Daoy (cell line): ENCODE measurements at regions not wholly inside any gene's neighbourhood (a gene's known extent, or its start where the extent isn't known, plus 50 kb on each side); places are given as distances from the start of the nearest gene placed in this dataset.

Experiments used
- DNase-seq: peaks from one replicate; pipeline ENCODE4 v3.0.0-alpha.2; 2015; ENCODE audit warnings: low read depth

DNA sequence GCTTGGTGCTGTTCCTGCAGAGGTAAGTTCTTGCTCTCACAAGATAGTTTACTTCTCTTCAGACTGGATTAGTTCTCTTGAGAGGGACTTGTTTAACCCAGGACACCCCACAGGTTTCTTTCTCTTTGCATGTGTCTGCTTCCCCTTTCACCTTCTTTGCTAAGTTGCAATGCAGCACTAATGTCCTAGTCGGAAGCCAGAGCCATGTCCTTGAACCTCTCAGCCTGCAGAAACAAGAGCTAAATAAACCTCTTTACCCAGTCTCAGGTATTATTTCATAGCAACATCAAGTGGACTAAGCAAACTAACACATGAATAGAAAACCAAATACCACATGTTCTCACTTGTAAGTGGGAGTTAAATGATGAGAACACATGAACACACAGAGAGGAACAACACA, 915.2 kb downstream of the NSUN3 start:
- no peak for DNase-seq

DNA sequence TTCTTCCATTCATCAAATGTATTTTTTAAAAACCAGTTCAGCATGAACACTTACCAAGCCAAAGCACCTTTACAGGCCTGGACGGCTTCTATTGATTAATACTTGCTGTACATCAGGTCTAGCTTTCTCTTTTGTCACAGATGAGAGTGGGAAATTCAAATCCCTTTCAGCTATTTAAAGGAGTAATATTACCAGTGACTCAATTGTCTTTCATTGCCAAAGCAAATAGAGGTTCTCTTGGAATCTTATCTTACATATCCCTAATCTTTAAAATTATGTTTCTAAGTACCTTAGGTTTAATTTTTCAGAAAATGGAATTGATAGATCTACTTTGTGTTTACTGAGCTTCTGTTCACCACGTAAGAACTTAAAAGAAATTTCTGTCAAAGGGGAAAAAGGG, 922.9 kb downstream of the NSUN3 start:
- DNase-seq = no peak

DNA sequence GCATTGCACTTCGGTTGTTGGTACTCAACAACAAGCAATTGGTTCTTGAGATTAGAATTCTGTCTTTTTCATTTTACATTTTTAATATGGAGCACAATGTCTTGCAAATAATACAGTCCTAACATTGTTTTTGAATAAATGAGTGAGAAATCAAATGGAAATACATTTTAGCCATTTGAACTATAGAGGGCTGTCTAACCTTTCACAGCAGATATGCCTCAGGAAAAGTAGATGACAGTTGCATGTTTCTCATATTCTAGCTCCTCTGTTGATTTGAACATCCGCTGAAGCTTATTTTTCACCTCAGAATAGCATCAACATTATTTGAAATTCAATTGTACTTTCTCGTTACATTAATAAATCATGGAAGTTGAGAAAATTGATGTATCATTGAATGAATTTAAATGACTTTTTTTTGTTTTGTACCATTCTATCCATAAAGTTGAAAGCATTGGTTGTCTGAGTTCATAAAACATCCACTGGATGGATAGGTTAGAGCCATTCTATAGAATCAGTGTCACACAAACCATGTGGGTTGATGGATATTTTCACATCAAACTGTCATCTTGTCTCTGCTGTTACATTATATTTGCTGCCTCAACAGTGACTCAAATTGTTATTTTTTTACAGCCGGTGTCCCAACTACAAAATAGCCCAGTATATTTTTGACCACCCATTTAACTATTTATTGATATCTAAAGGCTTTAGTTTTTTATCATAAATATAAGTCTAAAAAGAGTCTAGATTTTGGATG, 928.3 kb downstream of the NSUN3 start:
- DNase-seq = no peak

DNA sequence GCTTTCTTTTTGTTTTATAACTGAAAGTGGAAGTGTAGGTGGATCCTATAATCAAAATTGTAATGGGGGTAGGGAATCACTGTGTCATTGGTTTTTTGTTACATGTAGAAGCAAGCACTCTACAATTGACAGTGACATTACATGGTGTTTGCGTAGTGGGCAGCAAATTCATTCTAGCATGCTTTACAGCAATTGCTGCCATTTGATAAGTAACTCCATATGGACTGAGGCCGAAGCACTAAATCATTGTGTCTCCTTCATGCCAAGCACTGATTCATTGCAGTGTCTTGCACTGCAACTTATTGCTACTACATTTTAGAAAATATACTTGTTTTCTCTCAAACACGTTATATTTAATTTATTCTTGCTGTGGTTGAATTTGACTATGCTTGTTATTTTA, 933.9 kb downstream of the NSUN3 start:
- DNase-seq = no peak

DNA sequence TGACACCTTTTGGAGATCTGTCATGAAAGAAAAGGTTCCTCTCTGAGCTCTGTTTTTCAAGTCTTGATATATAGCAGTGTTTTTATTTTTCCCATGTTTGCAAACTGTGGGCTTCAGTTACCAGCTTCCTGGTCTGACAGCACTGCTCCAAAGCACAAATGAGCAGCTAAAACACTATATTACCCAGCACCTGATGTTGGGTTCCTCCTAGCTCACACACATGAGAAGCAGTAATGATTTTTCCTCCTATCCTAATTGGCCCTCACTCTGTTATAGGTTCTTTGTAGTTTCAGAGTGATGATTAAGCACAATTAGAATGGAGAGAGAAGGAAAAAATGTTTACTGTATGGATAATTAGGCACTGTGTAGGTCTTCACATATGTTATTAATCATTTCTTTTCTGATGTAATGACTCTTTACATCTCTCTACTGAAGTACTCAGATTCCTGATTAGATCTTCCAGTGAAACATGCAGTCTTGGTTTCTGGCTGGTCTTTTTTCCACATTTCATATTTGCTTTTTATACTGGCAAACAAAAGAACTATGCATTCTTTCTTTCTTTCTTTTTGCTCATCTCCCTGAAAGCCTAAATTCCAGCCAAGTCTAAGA, 939.7 kb downstream of the NSUN3 start:
- no peak for DNase-seq

DNA sequence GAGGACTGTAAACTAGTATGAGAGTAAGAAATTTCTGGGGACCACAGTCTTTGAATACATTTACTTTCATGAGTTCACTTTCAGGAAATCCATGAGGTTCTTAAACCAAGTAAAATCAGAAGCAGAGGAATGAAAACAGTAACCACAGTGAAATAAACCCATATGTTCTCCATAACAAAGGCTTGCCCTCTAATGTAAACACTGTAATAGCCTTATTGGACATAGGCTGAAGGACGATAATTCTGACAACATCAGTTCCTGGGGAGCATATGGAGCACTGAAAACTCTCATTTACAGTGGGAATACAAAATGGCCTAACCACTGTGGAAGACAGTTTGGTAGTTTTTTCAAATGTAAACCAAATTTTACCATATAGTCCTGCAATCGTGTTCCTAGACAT, 965.8 kb downstream of the NSUN3 start:
- DNase-seq = no peak

DNA sequence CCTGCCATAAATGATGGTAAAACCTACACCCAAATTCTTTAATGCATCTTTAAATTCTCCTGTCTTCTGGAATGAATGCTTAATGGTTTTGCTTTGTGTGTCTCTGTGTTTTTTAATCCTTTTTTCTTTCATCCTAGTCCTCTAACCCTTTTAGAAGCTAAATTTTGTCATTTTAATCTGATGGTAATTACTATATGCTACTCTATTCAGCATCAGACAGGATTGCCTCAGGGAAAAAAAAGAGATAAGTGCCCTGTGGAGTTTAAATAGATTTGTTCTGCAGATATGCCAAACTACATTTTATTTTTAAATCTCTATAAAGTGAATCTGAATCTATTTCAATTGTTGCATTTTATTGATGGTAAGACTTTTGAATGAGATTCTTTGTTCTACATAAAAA, 966.8 kb downstream of the NSUN3 start:
- no peak for DNase-seq

DNA sequence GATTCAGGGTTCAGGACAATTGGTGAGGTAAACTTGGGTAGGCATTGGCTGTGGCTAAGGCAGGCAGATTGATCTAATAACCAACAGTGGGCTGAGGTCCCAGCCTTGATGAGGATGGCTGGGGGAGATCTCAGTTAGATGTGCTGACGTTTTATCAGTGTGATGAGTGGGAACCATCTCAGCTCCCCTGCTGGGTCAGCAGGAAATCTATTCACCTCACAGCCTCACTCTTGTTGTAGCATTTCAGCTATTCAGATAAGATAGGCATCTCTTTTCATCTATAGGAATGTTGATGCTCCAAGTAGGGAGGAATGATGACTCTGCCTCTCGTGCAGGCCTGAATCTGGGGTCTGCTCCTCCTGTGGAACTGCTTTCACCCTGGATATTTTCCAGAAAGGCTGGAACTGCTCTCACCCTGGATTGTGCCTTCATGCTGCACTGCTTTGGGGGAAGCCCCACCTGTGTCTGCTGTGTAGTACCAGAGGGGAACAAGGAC, 973.7 kb downstream of the NSUN3 start:
- DNase-seq = no peak

DNA sequence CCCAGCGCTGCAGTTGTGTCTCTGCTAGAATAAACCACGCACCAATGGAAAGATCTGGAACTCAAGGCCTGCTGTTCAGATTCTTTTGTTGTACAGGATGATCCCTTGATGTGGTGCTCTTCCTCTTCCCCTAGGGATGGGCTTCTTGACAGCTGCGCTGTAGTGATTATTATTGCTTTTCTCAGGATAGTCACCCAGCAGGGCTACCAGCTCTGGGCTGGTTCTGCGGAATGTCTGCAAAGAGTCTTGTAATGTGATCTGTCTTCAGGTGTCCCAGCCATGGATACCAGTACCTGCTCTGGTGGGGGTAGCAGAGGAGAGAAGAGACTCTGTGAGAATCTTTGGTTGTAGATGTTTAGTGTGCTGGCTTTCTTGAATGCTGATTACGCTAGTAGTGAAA, 974.2 kb downstream of the NSUN3 start:
- DNase-seq = no peak

DNA sequence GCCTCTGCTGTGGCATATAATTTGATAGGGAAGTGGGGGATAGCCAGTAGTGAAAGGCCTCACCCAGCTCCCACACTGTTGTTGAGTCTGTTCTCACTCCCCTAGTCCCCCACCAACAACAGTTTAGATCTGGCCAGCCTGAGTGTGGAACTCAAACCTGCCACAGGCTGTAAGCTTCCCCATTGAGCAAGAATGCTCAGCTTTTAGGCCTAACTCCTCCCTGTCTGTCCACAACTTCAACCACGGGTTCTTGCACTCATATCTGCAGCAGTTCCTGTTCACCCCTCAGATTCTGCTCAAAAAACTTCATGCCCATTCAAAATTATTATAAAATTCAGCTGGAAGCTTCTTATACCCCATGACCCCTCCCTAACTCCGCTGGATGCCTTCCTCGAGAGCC, 975.1 kb downstream of the NSUN3 start:
- no peak for DNase-seq

DNA sequence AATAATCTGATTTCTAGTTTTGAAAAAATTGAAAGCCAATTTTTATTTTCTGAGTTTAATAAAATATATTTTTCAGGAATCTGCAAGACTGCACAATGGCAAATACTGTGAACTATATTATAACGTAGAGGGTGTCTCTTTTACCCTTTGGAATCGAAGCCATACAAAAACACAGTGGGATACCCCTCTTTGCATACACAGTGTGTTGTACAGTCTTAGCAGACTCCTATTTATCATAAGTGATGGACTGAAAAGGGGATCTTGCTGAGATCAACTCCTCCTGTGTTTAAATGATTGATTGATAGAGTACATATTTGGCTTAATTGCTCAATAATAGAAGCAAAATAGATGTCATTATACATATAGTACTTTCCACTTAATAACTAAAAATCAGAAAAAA, 981.2 kb downstream of the NSUN3 start:
- DNase-seq = no peak

DNA sequence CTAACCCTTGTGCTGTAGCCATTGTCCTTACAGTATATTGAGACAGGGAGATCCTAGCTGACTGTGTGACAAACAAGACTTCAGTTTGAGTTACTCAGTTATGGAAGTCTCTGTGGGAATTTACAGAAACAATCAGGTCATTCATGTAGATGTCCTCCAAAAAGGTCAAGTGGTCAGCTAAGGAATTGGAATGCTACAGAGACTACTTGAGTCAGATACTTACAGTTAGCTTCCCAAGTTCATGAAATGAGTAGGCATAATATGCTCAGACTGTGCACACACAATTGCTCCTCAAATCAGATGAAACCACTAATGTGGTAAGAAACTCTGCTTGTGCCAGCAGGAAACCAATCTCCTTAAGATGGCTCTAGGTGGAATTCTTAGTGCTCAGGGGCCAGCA, 985.7 kb downstream of the NSUN3 start:
- DNase-seq = no peak

DNA sequence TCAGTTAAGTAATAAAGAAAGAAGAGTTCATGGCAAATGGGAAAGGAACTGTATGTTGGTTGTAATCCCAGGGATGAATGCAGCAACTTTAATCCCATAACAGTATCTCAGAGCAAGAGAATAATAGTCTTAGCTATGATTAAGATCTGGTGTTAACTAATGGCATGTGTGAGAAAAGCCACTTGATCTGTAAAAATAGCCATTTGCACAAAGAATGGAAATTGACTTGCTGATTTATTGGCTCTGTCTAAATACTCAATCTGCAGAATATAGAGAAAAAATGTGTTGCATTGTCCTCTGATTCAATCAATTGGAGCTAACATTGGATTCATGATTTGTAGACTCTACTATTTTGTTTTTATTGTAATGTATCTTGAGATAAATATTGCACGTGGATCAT, 987.0 kb downstream of the NSUN3 start:
- DNase-seq = no peak

DNA sequence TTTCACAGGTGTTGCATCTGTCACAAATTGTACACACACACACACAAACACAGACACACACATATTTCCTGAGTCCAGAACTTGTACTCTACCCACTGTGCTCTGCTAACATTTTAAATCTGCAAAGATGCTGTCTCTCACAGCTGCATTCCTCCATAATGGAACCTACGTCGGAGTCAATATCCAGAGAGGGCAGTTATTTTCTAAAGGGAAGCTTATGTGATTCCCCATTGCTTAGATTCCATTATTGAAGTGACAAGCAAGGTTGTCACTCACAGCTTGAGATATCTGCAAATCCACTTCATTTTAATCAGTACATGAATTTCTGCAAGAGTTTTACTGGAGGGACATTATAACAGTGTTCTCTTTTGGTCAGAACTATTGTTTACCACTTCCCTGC, 992.4 kb downstream of the NSUN3 start:
- DNase-seq = no peak

DNA sequence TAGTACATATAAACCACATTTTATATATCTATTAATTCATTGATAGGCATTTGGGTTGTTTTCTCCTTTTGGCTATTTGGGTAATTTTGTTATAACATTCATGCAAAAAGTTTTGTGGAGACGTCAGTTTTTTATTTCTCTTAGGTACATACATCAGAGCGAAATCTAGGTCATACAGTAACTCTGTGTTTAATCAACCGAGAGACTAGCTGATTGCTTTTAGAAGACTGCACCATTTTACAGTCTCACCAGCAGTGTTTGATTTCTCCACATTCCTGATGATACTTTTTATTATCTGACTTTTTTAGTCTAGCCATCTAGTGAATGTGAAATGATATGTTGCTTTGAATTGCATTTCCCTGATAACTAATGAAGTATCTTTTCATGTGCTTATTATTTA, 1019.3 kb downstream of the NSUN3 start:
- no peak for DNase-seq

DNA sequence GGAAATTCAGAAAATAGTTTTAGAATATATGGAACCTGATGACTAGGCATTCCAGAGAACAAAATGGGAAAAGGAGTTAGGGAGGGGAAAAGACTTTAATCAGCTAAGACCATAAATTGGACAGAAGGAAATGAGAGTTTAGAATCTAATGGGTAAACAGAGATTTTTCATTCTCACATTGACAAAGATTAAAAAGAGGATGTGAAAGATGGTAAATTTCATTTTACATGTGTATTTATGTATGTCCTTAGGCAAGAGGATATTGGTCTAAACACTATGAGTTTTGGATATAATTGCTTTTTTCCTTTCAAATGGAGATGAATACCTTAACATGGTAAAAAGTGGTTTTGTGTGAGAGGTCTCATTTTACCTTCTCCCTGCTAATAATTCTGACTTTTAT, 1021.9 kb downstream of the NSUN3 start:
- DNase-seq = no peak

DNA sequence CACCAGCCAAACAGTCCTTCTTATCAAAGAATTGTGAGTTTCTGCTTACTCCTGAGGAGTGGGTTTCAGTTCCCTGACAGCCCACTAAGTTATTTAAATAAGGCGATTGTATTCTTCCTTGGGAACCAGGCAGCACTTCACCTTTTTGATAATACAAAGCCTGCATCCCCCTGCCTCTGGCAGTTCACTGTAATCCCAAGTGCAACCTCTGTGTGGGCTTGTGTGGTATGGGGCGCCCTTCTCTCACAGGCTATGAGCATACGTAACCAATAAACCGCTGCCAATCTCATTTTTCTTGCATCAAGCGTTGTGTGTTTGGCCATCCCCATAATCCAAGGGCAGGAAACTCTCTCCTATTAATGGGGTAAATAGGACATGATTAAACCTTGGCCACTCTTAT, 1025.6 kb downstream of the NSUN3 start:
- DNase-seq = no peak

DNA sequence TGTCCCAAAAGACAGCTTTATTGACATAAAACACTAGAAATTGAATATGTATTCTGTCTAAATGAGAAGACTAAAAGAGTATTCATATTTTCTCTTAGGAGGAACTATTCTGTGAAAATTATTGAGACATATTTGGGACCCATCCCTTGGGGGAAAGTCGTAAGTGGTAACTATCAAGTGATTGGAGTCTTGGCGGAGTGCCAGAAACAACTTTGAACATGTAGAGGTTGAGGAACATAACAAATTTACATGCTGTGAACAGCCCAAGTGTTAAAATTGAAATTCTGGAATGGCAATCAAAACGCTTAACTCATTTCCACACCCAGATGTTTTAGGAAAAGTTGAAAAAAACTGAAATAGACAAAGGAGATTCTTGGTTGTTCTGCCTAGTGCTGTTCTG, 1034.6 kb downstream of the NSUN3 start:
- no peak for DNase-seq

DNA sequence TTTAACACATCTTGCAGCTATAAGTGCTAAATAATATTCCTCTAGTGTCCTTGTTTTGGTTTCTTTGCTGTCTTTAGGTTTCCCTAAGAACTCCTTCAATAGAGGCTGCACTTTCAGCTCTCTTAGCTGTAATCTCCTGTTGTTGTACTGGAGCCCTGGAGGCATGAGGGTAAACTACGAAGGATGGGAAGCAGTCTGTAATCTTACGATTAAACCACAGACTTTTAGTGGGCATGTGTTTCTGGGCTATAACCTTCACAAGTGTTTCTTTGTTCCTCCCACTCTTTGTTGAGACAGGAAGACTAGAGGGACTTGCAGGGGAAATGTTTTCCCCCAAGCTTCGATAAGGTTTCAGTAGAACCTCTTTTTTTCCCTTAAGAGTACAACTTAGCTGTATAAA, 1058.1 kb downstream of the NSUN3 start:
- DNase-seq = no peak

DNA sequence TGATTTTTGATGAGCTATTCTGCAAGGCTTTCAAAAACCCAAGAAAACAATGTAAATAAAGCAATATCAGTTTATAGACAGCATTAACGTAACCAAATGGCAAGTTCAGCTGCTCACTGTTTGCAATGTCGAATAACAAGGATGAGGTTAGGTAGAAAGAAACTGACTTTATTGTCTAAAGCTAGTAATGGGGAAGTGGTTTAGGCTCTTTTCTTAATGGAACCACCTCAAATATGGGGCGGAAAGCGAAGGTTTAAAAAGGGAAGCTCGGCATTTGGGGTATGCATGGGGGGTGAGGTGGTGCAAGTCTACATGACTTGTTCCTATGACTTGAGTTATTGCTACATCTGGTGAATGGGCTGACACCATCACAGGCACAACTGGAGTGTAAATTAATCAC, 1060.2 kb downstream of the NSUN3 start:
- no peak for DNase-seq

DNA sequence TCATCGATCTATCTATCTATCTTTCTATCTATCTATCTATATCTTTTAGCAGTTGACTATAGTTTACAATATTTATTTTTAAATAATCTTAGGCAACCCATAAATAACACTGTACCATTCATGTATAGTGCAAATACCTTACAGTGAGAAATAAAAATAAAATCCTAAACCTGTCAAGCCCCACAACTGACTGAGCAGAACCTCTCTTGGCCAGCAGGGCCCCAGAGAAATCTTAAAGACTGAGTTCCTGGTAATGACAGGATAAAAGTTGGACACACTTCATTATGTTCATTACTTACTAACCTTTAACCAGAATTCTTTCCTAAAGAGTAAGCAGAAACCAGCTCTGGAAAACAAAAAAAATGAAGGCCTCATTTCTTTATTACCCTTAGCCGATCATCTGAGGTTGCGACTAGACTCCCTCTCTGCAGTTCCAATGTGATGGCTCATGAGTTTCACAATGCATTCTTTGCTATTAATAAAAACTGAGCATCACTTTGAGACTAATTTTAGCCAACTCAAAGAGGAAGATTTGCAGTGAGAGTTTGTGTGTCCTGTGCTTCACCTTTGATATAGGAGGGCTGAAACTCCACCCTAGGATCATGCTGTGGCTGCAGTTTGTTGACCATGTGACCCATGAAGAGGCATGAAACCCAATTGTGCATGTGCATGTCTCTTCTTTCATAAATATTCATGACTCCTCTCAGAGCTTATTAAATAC, 1072.0 kb downstream of the NSUN3 start:
- DNase-seq = no peak

DNA sequence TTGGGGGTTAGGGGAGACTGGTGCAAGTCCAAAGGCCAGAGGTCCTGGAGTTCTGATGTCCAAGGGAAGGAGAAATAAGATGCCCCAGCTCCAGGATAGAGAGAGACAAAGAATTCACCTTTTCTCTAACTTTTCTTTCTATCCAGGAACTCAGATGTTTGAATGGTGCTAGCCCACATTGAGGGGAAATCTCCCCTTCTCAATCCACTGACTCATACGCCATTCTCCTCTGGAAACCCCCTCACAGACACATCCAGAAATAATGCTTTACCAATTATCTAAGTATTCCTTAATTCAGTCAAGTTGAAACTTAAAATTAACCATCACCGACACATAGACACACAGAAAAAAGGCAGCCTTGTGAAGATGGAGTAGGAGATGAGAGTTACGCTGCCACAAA, 1085.2 kb downstream of the NSUN3 start:
- no peak for DNase-seq

DNA sequence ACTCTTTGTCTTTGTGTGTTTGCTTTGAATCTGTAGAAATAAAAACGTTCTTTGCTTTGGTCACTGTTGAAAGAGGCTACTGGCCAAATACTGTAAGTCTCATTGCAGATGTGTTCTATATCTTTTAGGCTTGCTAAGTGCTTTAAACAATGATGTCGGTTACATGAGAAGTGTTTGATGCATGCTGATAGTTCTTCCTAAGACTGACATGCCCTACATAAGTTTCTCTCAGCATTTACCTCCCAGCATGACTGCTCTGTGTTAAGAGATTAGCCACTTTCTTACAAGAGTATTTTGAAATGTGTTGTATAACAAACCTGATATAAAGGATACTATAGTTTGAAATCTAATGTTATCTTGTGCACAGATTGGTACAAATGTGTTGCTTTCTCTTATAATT, 1088.7 kb downstream of the NSUN3 start:
- DNase-seq = no peak
